ENCODE measurements at regions not wholly inside any gene's neighbourhood (a gene's known extent, or its start where the extent isn't known, plus 50 kb on each side); places are given as distances from the start of the nearest gene placed in this dataset.

DNA sequence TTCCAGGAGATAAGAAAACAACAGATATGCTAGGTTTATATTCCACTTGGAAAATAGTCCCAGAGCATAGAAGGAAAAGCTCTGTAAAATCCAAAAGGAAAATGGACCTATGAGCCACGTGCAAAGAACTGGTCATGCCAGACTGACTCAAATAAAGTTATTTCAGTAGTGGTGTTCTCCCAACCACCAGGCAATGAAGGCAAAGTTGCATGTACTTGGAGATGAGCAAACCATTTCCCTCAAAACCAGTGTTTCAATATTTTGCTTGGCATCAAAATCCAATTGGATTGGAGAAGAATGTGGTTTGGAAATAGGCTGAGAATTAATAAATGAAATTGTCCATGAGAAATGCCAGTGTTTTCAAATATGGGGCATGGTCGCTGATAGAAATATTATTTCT, 237.5 kb downstream of the ICOS start:
- no peak overlapping the region for H2BK120ac ChIP-seq (ENCODE audit: low read depth, low read length)
- 75% methylated on average over 1 of the region's 2 CpGs for WGBS
- H4K91ac ChIP-seq (ENCODE audit: low read length): no peak overlapping the region
- H2AK5ac ChIP-seq (ENCODE audit: low read length, severe bottlenecking): no peak overlapping the region
- H3K14ac ChIP-seq (ENCODE audit: low read length in 2 of 2): no peak overlapping the region
- no peaks in the 10 kb centered on the region for H3K36me3 ChIP-seq (ENCODE audit: control insufficient read depth in 1 of 2, insufficient read depth in 2 of 2, low read depth in 1 of 2, low read length in 2 of 2)
- no peak overlapping the region for H2BK15ac ChIP-seq (ENCODE audit: low read depth, poor library complexity, severe bottlenecking)
- H3K79me1 ChIP-seq (replicated peaks; ENCODE audit: low read length, poor library complexity, severe bottlenecking): no peaks in the 10 kb centered on the region
- no peak overlapping the region for H4K8ac ChIP-seq (ENCODE audit: low read length)
- no peak overlapping the region for H2AFZ ChIP-seq (ENCODE audit: low read depth, low read length)
- H3K9ac ChIP-seq (ENCODE audit: low read length): no peak overlapping the region
- DNase-seq: no peak
- no peak overlapping the region for H2BK5ac ChIP-seq (ENCODE audit: low read depth, low read length, poor library complexity, severe bottlenecking)
- no peak overlapping the region for H2BK12ac ChIP-seq (ENCODE audit: low read length in 2 of 2)
- no peak overlapping the region for H3K4me3 ChIP-seq (ENCODE audit: insufficient read depth in 1 of 2, low read depth in 1 of 2, low read length in 2 of 2)
- H3K27ac ChIP-seq (ENCODE audit: low read length, poor library complexity, severe bottlenecking): no peak overlapping the region
- H3K4ac ChIP-seq (ENCODE audit: low read depth in 1 of 2, low read length in 2 of 2): no peak overlapping the region
- H3K4me2 ChIP-seq (ENCODE audit: low read length, poor library complexity, severe bottlenecking): no peak overlapping the region
- no peaks in the 10 kb centered on the region for H3K4me1 ChIP-seq (ENCODE audit: control insufficient read depth, insufficient read depth, low read depth, low read length)
- no peak overlapping the region for H3K23ac ChIP-seq (ENCODE audit: low read length in 2 of 2)
- H3K18ac ChIP-seq (ENCODE audit: low read depth in 1 of 2, low read length in 2 of 2): no peak overlapping the region
- H3K27me3 ChIP-seq (ENCODE audit: control insufficient read depth in 1 of 2, insufficient read depth in 1 of 2, low read length in 2 of 2): peaks cover 19 to 20% of the 10 kb centered on the region in 2 experiments
- H3K9me3 ChIP-seq (ENCODE audit: control insufficient read depth, low read length): no peaks in the 10 kb centered on the region

DNA sequence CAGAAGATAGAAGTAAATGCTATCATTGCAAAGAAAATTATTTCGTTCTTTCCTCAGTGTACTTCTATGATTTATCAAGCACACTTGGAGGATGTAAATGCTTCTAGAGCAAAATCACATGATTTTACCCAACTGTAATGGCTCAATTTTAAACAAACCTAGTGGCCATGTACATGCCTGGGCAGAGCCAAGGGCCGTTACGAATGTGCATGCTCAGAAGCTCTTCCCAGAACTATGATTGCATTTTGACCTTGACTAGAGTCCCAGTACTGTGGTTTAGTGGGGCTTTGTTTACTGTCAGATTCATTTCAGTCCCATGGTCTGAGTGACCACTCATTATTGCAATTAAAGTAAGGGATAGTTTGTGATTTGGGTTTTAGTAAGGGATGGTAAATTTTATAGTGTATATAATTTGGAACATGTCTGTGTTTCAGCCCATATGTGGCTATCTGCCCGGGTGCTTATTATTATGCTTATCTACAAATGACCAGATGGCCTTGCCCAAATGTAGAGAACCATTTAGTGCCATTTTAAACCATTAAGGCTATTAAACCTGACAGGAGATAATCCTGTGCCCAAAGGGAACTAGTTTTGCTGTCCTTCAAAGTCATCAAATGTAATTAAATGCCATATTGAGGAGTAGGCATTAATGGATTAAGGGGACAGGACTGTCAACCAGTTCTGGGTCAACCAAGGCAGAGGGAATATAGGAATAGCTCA, 239.1 kb downstream of the ICOS start:
- H3K27me3 ChIP-seq (ENCODE audit: control insufficient read depth in 1 of 2, insufficient read depth in 1 of 2, low read length in 2 of 2): peaks cover 20 to 22% of the 10 kb centered on the region in 2 experiments
- H3K36me3 ChIP-seq (ENCODE audit: control insufficient read depth in 1 of 2, insufficient read depth in 2 of 2, low read depth in 1 of 2, low read length in 2 of 2): no peaks in the 10 kb centered on the region
- H3K18ac ChIP-seq (ENCODE audit: low read depth in 1 of 2, low read length in 2 of 2): no peak overlapping the region
- H3K27ac ChIP-seq (ENCODE audit: low read length, poor library complexity, severe bottlenecking): no peak overlapping the region
- 82% methylated on average over 4 of the region's 4 CpGs for WGBS
- DNase-seq: no peak
- H2BK120ac ChIP-seq (ENCODE audit: low read depth, low read length): no peak overlapping the region
- H2BK5ac ChIP-seq (ENCODE audit: low read depth, low read length, poor library complexity, severe bottlenecking): no peak overlapping the region
- H3K4me2 ChIP-seq (ENCODE audit: low read length, poor library complexity, severe bottlenecking): no peak overlapping the region
- H3K79me1 ChIP-seq (replicated peaks; ENCODE audit: low read length, poor library complexity, severe bottlenecking): no peaks in the 10 kb centered on the region
- H4K8ac ChIP-seq (ENCODE audit: low read length): no peak overlapping the region
- no peak overlapping the region for H2AK5ac ChIP-seq (ENCODE audit: low read length, severe bottlenecking)
- H2BK12ac ChIP-seq (ENCODE audit: low read length in 2 of 2): no peak overlapping the region
- no peak overlapping the region for H4K91ac ChIP-seq (ENCODE audit: low read length)
- H3K9me3 ChIP-seq (ENCODE audit: control insufficient read depth, low read length): no peaks in the 10 kb centered on the region
- no peaks in the 10 kb centered on the region for H3K4me1 ChIP-seq (ENCODE audit: control insufficient read depth, insufficient read depth, low read depth, low read length)
- no peak overlapping the region for H2AFZ ChIP-seq (ENCODE audit: low read depth, low read length)
- H2BK15ac ChIP-seq (ENCODE audit: low read depth, poor library complexity, severe bottlenecking): no peak overlapping the region
- H3K9ac ChIP-seq (ENCODE audit: low read length): no peak overlapping the region
- H3K23ac ChIP-seq (ENCODE audit: low read length in 2 of 2): no peak overlapping the region
- H3K14ac ChIP-seq (ENCODE audit: low read length in 2 of 2): no peak overlapping the region
- no peak overlapping the region for H3K4ac ChIP-seq (ENCODE audit: low read depth in 1 of 2, low read length in 2 of 2)
- H3K4me3 ChIP-seq (ENCODE audit: insufficient read depth in 1 of 2, low read depth in 1 of 2, low read length in 2 of 2): no peak overlapping the region

DNA sequence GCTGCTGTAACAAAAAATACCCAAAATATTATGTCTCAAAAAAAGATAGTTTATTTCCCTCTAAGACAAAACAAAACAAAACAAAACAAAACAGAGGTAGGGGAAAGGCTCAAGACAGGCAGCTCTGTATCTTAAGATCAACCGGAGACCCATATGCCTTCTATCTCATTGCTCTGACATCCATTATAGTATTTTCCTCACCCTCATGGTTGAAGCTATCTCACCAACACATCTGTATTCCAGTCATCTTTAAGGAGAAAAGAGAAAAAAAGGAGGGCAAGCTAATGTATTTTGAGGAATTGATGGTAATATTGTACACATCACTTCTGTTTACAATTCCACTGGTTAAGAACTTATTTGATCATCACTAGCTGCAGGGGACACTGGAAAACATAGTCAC, 239.7 kb downstream of the ICOS start:
- Histone ChIP-seq H2AK5ac (ENCODE audit: low read length, severe bottlenecking) (no peak overlapping the region), H3K4me3 (ENCODE audit: insufficient read depth in 1 of 2, low read depth in 1 of 2, low read length in 2 of 2) (no peak overlapping the region), H3K27me3 (ENCODE audit: control insufficient read depth in 1 of 2, insufficient read depth in 1 of 2, low read length in 2 of 2) (peaks cover 20 to 22% of the 10 kb centered on the region in 2 experiments), H4K91ac (ENCODE audit: low read length) (no peak overlapping the region), H3K18ac (ENCODE audit: low read depth in 1 of 2, low read length in 2 of 2) (no peak overlapping the region), H2BK15ac (ENCODE audit: low read depth, poor library complexity, severe bottlenecking) (no peak overlapping the region), H2BK5ac (ENCODE audit: low read depth, low read length, poor library complexity, severe bottlenecking) (no peak overlapping the region), H3K4ac (ENCODE audit: low read depth in 1 of 2, low read length in 2 of 2) (no peak overlapping the region), H3K14ac (ENCODE audit: low read length in 2 of 2) (no peak overlapping the region), H2AFZ (ENCODE audit: low read depth, low read length) (no peak overlapping the region), H3K79me1 (replicated peaks; ENCODE audit: low read length, poor library complexity, severe bottlenecking) (no peaks in the 10 kb centered on the region), H3K9ac (ENCODE audit: low read length) (no peak overlapping the region), H3K27ac (ENCODE audit: low read length, poor library complexity, severe bottlenecking) (no peak overlapping the region), H3K9me3 (ENCODE audit: control insufficient read depth, low read length) (no peaks in the 10 kb centered on the region), H2BK12ac (ENCODE audit: low read length in 2 of 2) (no peak overlapping the region), H3K23ac (ENCODE audit: low read length in 2 of 2) (no peak overlapping the region), H2BK120ac (ENCODE audit: low read depth, low read length) (no peak overlapping the region), H4K8ac (ENCODE audit: low read length) (no peak overlapping the region), H3K4me2 (ENCODE audit: low read length, poor library complexity, severe bottlenecking) (no peak overlapping the region), H3K36me3 (ENCODE audit: control insufficient read depth in 1 of 2, insufficient read depth in 2 of 2, low read depth in 1 of 2, low read length in 2 of 2) (no peaks in the 10 kb centered on the region), H3K4me1 (ENCODE audit: control insufficient read depth, insufficient read depth, low read depth, low read length) (no peaks in the 10 kb centered on the region)
- no peak for DNase-seq
- WGBS: 95% methylated on average over 1 of the region's 1 CpG

DNA sequence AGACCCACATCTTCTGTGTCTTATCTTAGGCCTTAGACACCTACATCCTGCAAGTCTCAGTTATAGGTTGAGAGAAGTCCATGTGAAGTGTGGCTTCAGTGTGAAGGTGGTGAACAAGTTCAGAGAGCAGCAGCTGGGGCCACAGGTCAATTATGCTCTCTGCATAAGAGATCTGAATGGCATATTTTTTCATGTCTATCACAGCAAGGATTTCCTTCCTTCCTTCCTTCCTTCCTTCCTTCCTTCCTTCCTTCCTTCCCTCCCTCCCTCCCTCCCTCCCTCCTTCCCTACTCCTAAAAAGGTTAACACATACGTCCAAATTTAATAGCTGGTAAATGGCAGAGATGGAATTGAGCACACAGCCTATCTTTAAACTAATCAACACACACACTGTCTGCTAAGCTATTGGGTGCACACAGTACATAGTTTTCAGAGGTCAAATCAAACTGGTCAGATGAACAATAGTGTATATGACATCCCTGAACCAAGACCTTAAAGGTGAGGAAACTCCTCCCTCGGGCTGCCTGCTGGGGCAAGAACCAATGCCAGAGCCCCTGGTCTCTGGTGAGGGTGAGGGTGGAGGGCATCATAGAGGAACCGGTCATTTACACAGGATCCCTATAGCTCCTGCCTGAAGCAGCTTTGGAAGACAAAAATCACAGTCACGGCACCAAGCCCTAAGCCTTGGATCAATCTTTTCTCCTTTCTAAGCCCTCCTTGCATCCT, 240.9 kb downstream of the ICOS start:
- no peak overlapping the region for H3K14ac ChIP-seq (ENCODE audit: low read length in 2 of 2)
- H3K9me3 ChIP-seq (ENCODE audit: control insufficient read depth, low read length): no peaks in the 10 kb centered on the region
- H3K9ac ChIP-seq (ENCODE audit: low read length): no peak overlapping the region
- H3K27me3 ChIP-seq (ENCODE audit: control insufficient read depth in 1 of 2, insufficient read depth in 1 of 2, low read length in 2 of 2): peaks cover 13 to 15% of the 10 kb centered on the region in 2 experiments
- no peak overlapping the region for H4K8ac ChIP-seq (ENCODE audit: low read length)
- no peak for DNase-seq
- no peak overlapping the region for H2BK120ac ChIP-seq (ENCODE audit: low read depth, low read length)
- no peak overlapping the region for H3K18ac ChIP-seq (ENCODE audit: low read depth in 1 of 2, low read length in 2 of 2)
- H3K27ac ChIP-seq (ENCODE audit: low read length, poor library complexity, severe bottlenecking): no peak overlapping the region
- no peak overlapping the region for H3K23ac ChIP-seq (ENCODE audit: low read length in 2 of 2)
- 90% methylated on average over 3 of the region's 4 CpGs for WGBS
- no peak overlapping the region for H2BK5ac ChIP-seq (ENCODE audit: low read depth, low read length, poor library complexity, severe bottlenecking)
- H3K79me1 ChIP-seq (replicated peaks; ENCODE audit: low read length, poor library complexity, severe bottlenecking): no peaks in the 10 kb centered on the region
- H2AFZ ChIP-seq (ENCODE audit: low read depth, low read length): no peak overlapping the region
- no peaks in the 10 kb centered on the region for H3K4me1 ChIP-seq (ENCODE audit: control insufficient read depth, insufficient read depth, low read depth, low read length)
- H2AK5ac ChIP-seq (ENCODE audit: low read length, severe bottlenecking): no peak overlapping the region
- H2BK15ac ChIP-seq (ENCODE audit: low read depth, poor library complexity, severe bottlenecking): no peak overlapping the region
- no peak overlapping the region for H2BK12ac ChIP-seq (ENCODE audit: low read length in 2 of 2)
- H4K91ac ChIP-seq (ENCODE audit: low read length): no peak overlapping the region
- no peak overlapping the region for H3K4me2 ChIP-seq (ENCODE audit: low read length, poor library complexity, severe bottlenecking)
- no peak overlapping the region for H3K4me3 ChIP-seq (ENCODE audit: insufficient read depth in 1 of 2, low read depth in 1 of 2, low read length in 2 of 2)
- no peak overlapping the region for H3K4ac ChIP-seq (ENCODE audit: low read depth in 1 of 2, low read length in 2 of 2)
- H3K36me3 ChIP-seq (ENCODE audit: control insufficient read depth in 1 of 2, insufficient read depth in 2 of 2, low read depth in 1 of 2, low read length in 2 of 2): no peaks in the 10 kb centered on the region

Measured in mesenchymal stem cell (in vitro differentiated cells and primary cell).